A549 (cell line): ENCODE measurements at regions not wholly inside any gene's neighbourhood (a gene's known extent, or its start where the extent isn't known, plus 50 kb on each side); places are given as distances from the start of the nearest gene placed in this dataset.

Experiments used
- ATAC-seq, 2 experiments: fragments of 200-7000 bp in 1 of 2; fragments of >200 bp in 1 of 2; cut with Nextera tagmentation in 1 of 2; cut with Tn5 transposase in 1 of 2; 3 replicates each; pipeline versions ENCODE4 v1.8.0 to v1.9.1; 2018 to 2020; ENCODE audit warnings: mild to moderate bottlenecking in 1 of 2, moderate library complexity in 1 of 2
- CTCF ChIA-PET: fragments of 300-600 bp; sonication (Branson Sonifier 250); formaldehyde crosslinking; extraction: SDS; loops from one replicate; lab custom pipeline; 2021; ENCODE audit warnings: antibody characterized with exemption, inconsistent platforms; lab: Yijun Ruan, JAX
- POLR2A ChIA-PET: fragments of 350-600 bp; formaldehyde crosslinking; extraction: SDS; loops from one replicate; lab custom pipeline; 2021; ENCODE audit warnings: antibody characterized with exemption, inconsistent platforms; lab: Yijun Ruan, JAX
- DNase-seq, 2 experiments: peaks; one replicate each; pipeline versions ENCODE4 v3.0.0 to v3.0.0-alpha.2; 2011 to 2016; ENCODE audit warnings: low read depth in 1 of 2, low spot score in 1 of 2
- FAIRE-seq: peaks from 2 replicates; lab custom pipeline; 2011; peaks lifted over from hg19 to GRCh38; lab: Jason Lieb, UNC
- H3K27ac ChIP-seq, 2 experiments: fragments of >200 bp; sonication (Bioruptor Twin); formaldehyde crosslinking; 3 replicates each; pipeline ENCODE4 v1.5.1; 2016 to 2017
- H3K4me1 ChIP-seq: fragments of >200 bp; sonication (Bioruptor Twin); formaldehyde crosslinking; 3 replicates; pipeline ENCODE4 v1.6.1; 2016
- H3K4me2 ChIP-seq: fragments of >200 bp; sonication (Bioruptor Twin); formaldehyde crosslinking; 3 replicates; pipeline ENCODE4 v1.6.1; 2016
- H3K4me3 ChIP-seq: fragments of >200 bp; sonication (Bioruptor Twin); formaldehyde crosslinking; 3 replicates; pipeline ENCODE4 v1.5.1; 2016
- H3K9me3 ChIP-seq: fragments of >200 bp; sonication (Bioruptor Twin); formaldehyde crosslinking; 3 replicates; pipeline ENCODE4 v1.6.1; 2016
- BHLHE40 ChIP-seq: IDR thresholded peaks from 2 replicates; pipeline ENCODE4 v1.6.1; 2012; ENCODE audit warnings: low read depth, low read length, inconsistent platforms
- CEBPB ChIP-seq, 2 experiments: fragments of >200 bp in 1 of 2; sonication (Bioruptor Twin) in 1 of 2; formaldehyde crosslinking in 1 of 2; IDR thresholded peaks; 2 replicates each; pipeline ENCODE4 v1.6.1; 2012 to 2016
- ESRRA ChIP-seq: fragments of 150-350 bp; IDR thresholded peaks from 2 replicates; pipeline ENCODE4 v1.6.1; 2014; ENCODE audit warnings: mild to moderate bottlenecking, low read length, borderline replicate concordance
- FOSB ChIP-seq: fragments of 250-450 bp; sonication (Bioruptor Pico); IDR thresholded peaks from 2 replicates; pipeline ENCODE4 v1.5.0; 2020; ENCODE audit warnings: mild to moderate bottlenecking, moderate library complexity
- HOXA7 ChIP-seq: fragments of 250-450 bp; sonication (Bioruptor Pico); IDR thresholded peaks from 2 replicates; pipeline ENCODE4 v1.5.0; 2020; ENCODE audit warnings: mild to moderate bottlenecking, moderate library complexity
- HOXB5 ChIP-seq: fragments of 250-450 bp; sonication (Bioruptor Pico); IDR thresholded peaks from 2 replicates; pipeline ENCODE4 v1.5.0; 2020; ENCODE audit warnings: mild to moderate bottlenecking, moderate library complexity
- KDM5A ChIP-seq: fragments of 200-600 bp; sonication (generic); IDR thresholded peaks from 2 replicates; pipeline ENCODE4 v1.6.1; 2016; ENCODE audit warnings: antibody characterized with exemption, mild to moderate bottlenecking
- MAZ ChIP-seq: fragments of 150-350 bp; IDR thresholded peaks from 2 replicates; pipeline ENCODE4 v1.6.1; 2014; ENCODE audit warnings: antibody characterized with exemption, low read depth, low read length, borderline replicate concordance
- PHF8 ChIP-seq: fragments of 200-600 bp; sonication (generic); IDR thresholded peaks from 2 replicates; pipeline ENCODE4 v1.6.1; 2016; ENCODE audit warnings: low read depth, mild to moderate bottlenecking, antibody characterized with exemption, moderate library complexity, borderline replicate concordance
- POLR2AphosphoS2 ChIP-seq: conservative IDR thresholded peaks from 2 replicates; pipeline ENCODE4 v1.6.1; 2012; ENCODE audit warnings: low read length, improper control_type of control experiment, inconsistent platforms
- RAD21 ChIP-seq, 2 experiments: fragments of >200 bp in 1 of 2; sonication (Bioruptor Twin) in 1 of 2; formaldehyde crosslinking in 1 of 2; IDR thresholded peaks in 1 of 2; conservative IDR thresholded peaks in 1 of 2; 2 replicates in 1 of 2; 3 replicates in 1 of 2; pipeline ENCODE4 v1.6.1; 2012 to 2018; ENCODE audit warnings: inconsistent platforms in 1 of 2
- RCOR1 ChIP-seq: fragments of 150-350 bp; IDR thresholded peaks from 2 replicates; pipeline ENCODE4 v1.6.1; 2014; ENCODE audit warnings: antibody characterized with exemption, low read length, low read depth
- RFX5 ChIP-seq: fragments of 450-650 bp; IDR thresholded peaks from 2 replicates; pipeline ENCODE4 v1.7.1; 2014; ENCODE audit warnings: antibody characterized with exemption, mild to moderate bottlenecking, moderate library complexity
- TP53 ChIP-seq: fragments of 250-450 bp; sonication (Bioruptor Pico); IDR thresholded peaks from 2 replicates; pipeline ENCODE4 v1.5.0; 2021; ENCODE audit warnings: mild to moderate bottlenecking, moderate library complexity
- WGBS: methylation state at CpG from one replicate; pipeline ENCODE4 v1.1.6; 2017; ENCODE audit errors: missing lambda C conversion rate; 5-methylcytosine and 5-hydroxymethylcytosine counted together
- TF ChIP-seq, protein P1 (sequence below): fragments of 450-650 bp; IDR thresholded peaks from 2 replicates; pipeline ENCODE4 v1.6.1; 2014; ENCODE audit warnings: antibody characterized with exemption
- TF ChIP-seq, protein P2 (sequence below): fragments of 200-600 bp; sonication (generic); IDR thresholded peaks from 2 replicates; pipeline ENCODE4 v1.6.1; 2016; ENCODE audit warnings: antibody characterized with exemption, mild to moderate bottlenecking, moderate library complexity
- TF ChIP-seq, protein P3 (sequence below): fragments of >200 bp; sonication (Bioruptor Twin); formaldehyde crosslinking; IDR thresholded peaks from 2 replicates; pipeline ENCODE4 v1.6.1; 2016
- TF ChIP-seq, protein P4 (sequence below): fragments of >200 bp; sonication (Bioruptor Twin); formaldehyde crosslinking; IDR thresholded peaks from 3 replicates; pipeline ENCODE4 v1.5.1; 2016
- TF ChIP-seq, protein P5 (sequence below): IDR thresholded peaks from 2 replicates; pipeline ENCODE4 v1.6.1; 2012

DNA sequence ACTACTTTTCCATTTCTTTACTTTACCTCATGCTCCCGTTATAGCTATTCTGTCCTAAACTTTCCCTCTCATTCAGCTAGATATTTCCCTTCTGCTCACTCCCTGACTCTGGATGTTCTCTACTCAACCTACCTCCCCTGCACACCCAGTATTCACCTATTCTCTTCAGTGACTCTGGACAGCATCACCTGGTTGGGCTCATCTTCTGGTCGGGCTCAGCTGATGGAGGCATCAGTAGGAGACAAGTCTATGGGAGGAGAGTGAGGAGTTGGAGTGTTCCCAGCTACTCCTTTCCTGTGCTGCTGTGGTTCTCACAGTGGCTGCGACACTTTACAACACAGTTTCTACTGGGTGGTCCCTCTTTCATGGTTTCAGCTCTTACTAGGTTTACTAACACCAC lies 493.9 kb downstream of the DMAC1 start:
- FAIRE-seq (no peak), DNase-seq (no peak), ATAC-seq (0 out of 6 replicates have a peak, but pooled peaks of 1 of the 2 experiments have one; percentile 34)
- ChIA-PET CTCF (no interaction called here), POLR2A (no interaction called here)
- Histone ChIP-seq H3K4me1 (no peaks in the 10 kb centered on the region), H3K27ac (no peak overlapping the region), H3K9me3 (peaks cover 6% of the 10 kb centered on the region; the same call in 1 of the 3 replicates), H3K4me3 (no peak overlapping the region), H3K4me2 (no peak overlapping the region)
- TF ChIP-seq, protein P1, sequence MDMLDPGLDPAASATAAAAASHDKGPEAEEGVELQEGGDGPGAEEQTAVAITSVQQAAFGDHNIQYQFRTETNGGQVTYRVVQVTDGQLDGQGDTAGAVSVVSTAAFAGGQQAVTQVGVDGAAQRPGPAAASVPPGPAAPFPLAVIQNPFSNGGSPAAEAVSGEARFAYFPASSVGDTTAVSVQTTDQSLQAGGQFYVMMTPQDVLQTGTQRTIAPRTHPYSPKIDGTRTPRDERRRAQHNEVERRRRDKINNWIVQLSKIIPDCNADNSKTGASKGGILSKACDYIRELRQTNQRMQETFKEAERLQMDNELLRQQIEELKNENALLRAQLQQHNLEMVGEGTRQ: no peak
- no peak for TF ChIP-seq PHF8
- no peak for TF ChIP-seq ESRRA
- no peak for TF ChIP-seq BHLHE40
- TF ChIP-seq FOSB: no peak
- TF ChIP-seq RCOR1: no peak
- TF ChIP-seq, protein P2, sequence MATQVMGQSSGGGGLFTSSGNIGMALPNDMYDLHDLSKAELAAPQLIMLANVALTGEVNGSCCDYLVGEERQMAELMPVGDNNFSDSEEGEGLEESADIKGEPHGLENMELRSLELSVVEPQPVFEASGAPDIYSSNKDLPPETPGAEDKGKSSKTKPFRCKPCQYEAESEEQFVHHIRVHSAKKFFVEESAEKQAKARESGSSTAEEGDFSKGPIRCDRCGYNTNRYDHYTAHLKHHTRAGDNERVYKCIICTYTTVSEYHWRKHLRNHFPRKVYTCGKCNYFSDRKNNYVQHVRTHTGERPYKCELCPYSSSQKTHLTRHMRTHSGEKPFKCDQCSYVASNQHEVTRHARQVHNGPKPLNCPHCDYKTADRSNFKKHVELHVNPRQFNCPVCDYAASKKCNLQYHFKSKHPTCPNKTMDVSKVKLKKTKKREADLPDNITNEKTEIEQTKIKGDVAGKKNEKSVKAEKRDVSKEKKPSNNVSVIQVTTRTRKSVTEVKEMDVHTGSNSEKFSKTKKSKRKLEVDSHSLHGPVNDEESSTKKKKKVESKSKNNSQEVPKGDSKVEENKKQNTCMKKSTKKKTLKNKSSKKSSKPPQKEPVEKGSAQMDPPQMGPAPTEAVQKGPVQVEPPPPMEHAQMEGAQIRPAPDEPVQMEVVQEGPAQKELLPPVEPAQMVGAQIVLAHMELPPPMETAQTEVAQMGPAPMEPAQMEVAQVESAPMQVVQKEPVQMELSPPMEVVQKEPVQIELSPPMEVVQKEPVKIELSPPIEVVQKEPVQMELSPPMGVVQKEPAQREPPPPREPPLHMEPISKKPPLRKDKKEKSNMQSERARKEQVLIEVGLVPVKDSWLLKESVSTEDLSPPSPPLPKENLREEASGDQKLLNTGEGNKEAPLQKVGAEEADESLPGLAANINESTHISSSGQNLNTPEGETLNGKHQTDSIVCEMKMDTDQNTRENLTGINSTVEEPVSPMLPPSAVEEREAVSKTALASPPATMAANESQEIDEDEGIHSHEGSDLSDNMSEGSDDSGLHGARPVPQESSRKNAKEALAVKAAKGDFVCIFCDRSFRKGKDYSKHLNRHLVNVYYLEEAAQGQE: no peak
- WGBS: 11% methylated on average over 3 of the region's 3 CpGs

DNA sequence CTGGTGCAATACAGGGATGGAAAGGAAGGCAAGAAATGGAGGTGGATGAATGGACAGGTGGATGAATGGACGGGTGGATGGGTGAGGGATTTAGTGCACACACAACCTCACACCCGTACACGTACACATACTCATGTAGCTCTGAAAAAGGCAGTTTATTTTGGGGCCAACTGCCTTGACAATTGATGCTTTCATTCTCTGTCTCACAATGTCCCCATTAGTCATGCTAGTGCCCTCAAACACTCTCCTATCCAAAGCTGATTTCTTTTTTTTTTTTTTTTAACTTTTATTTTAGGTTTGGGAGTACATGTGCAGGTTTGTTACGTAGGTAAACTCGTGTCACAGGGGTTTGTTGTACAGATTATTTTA lies 495.0 kb downstream of the DMAC1 start:
- Histone ChIP-seq H3K27ac (no peak overlapping the region), H3K4me3 (no peak overlapping the region), H3K4me1 (no peaks in the 10 kb centered on the region), H3K4me2 (no peak overlapping the region), H3K9me3 (no peaks in the 10 kb centered on the region)
- WGBS: 20% methylated on average over 5 of the region's 5 CpGs
- ChIA-PET POLR2A (no interaction called here), CTCF (interaction anchor here (0.7 kb wide), 1 partner anchor 8 kb away, joined by 3 read pairs; no protein-coding TSS in a partner anchor)
- no peak for ATAC-seq
- no peak for FAIRE-seq
- TF ChIP-seq ESRRA (no peak), TP53 (CRISPR knock-in tag) (no peak), MAZ (no peak), HOXB5 (CRISPR knock-in tag) (no peak), KDM5A (no peak), POLR2AphosphoS2 (no peak), CEBPB (IDR thresholded peaks at IDR 0.05) (no peak), PHF8 (no peak), RAD21 (conservative IDR thresholded peaks at IDR 0.05 in 1 of 2, IDR thresholded peaks at IDR 0.05 in 1 of 2) (no peak), HOXA7 (CRISPR knock-in tag) (no peak), RFX5 (no peak)
- TF ChIP-seq, protein P3, sequence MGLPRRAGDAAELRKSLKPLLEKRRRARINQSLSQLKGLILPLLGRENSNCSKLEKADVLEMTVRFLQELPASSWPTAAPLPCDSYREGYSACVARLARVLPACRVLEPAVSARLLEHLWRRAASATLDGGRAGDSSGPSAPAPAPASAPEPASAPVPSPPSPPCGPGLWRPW: no peak
- TF ChIP-seq, protein P4, sequence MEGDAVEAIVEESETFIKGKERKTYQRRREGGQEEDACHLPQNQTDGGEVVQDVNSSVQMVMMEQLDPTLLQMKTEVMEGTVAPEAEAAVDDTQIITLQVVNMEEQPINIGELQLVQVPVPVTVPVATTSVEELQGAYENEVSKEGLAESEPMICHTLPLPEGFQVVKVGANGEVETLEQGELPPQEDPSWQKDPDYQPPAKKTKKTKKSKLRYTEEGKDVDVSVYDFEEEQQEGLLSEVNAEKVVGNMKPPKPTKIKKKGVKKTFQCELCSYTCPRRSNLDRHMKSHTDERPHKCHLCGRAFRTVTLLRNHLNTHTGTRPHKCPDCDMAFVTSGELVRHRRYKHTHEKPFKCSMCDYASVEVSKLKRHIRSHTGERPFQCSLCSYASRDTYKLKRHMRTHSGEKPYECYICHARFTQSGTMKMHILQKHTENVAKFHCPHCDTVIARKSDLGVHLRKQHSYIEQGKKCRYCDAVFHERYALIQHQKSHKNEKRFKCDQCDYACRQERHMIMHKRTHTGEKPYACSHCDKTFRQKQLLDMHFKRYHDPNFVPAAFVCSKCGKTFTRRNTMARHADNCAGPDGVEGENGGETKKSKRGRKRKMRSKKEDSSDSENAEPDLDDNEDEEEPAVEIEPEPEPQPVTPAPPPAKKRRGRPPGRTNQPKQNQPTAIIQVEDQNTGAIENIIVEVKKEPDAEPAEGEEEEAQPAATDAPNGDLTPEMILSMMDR: no peak
- TF ChIP-seq, protein P5, sequence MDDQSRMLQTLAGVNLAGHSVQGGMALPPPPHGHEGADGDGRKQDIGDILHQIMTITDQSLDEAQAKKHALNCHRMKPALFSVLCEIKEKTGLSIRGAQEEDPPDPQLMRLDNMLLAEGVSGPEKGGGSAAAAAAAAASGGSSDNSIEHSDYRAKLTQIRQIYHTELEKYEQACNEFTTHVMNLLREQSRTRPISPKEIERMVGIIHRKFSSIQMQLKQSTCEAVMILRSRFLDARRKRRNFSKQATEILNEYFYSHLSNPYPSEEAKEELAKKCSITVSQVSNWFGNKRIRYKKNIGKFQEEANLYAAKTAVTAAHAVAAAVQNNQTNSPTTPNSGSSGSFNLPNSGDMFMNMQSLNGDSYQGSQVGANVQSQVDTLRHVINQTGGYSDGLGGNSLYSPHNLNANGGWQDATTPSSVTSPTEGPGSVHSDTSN: no peak
- DNase-seq: no peak
